ENCODE measurements at regions not wholly inside any gene's neighbourhood (a gene's known extent, or its start where the extent isn't known, plus 50 kb on each side); places are given as distances from the start of the nearest gene placed in this dataset.

DNA sequence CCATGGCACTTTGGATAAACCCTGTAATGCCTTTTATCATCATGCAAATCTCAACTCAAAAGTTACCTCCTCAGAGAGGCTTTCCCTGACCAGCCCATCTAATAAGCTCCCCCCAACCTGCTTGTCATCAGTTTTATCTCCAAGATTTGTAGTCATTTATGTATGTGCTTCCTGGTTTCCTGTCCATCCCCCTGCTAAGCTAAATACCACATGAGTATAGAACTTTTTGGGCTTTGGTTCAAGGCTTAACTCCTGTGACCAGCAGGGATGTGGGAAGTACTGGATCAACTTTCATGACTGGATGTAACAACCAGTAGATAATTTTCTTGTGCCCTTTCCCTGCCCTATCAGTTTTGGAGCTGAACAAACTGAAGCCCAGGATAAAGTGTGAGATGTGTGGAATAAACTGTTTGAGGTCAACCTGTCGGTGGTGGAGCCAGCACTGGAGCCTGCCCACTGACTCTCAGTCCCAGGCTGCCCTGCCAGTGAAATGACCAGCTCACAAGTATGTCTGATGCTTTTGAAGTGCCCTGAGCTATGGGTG lies 148.6 kb downstream of the CYP26A1 start:
- H3K9me3 Mint-ChIP-seq = no peaks in the 10 kb centered on the region
- no peak overlapping the region for H3K4me3 Mint-ChIP-seq
- H3K4me1 Mint-ChIP-seq = no peaks in the 10 kb centered on the region
- no peak for TF ChIP-seq CTCF (IDR thresholded peaks at IDR 0.05)
- DNase-seq = no peak
- H3K36me3 Mint-ChIP-seq (ENCODE audit: low read depth) = no peaks in the 10 kb centered on the region
- H3K27me3 Mint-ChIP-seq = peaks cover 2% of the 10 kb centered on the region
- CTCF ChIA-PET = no interaction called here
- H3K27ac Mint-ChIP-seq = no peak overlapping the region
- POLR2A ChIA-PET = no interaction called here
- intact Hi-C loops (cut with micrococcal nuclease) = no loop called here
- no peak for ATAC-seq (ENCODE audit: low read depth)

GRCh38 chr10:93222876-93223275 lies 149.2 kb downstream of the CYP26A1 start:
- TF ChIP-seq CTCF (IDR thresholded peaks at IDR 0.05) = no peak
- DNase-seq (no peak), ATAC-seq (ENCODE audit: low read depth) (no peak)
- Mint-ChIP-seq H3K27ac (no peak overlapping the region), H3K36me3 (ENCODE audit: low read depth) (no peaks in the 10 kb centered on the region), H3K4me3 (no peak overlapping the region), H3K27me3 (peaks cover 2% of the 10 kb centered on the region), H3K9me3 (no peaks in the 10 kb centered on the region), H3K4me1 (no peaks in the 10 kb centered on the region)
- intact Hi-C loops (cut with micrococcal nuclease) = no loop called here
- ChIA-PET POLR2A (no interaction called here), CTCF (no interaction called here)

GRCh38 chr10:93223336-93223735 lies 149.6 kb downstream of the CYP26A1 start:
- no peak for TF ChIP-seq CTCF (IDR thresholded peaks at IDR 0.05)
- POLR2A ChIA-PET = no interaction called here
- H3K4me1 Mint-ChIP-seq = no peaks in the 10 kb centered on the region
- intact Hi-C loops (cut with micrococcal nuclease) = no loop called here
- no peaks in the 10 kb centered on the region for H3K36me3 Mint-ChIP-seq (ENCODE audit: low read depth)
- no peak overlapping the region for H3K4me3 Mint-ChIP-seq
- CTCF ChIA-PET = no interaction called here
- ATAC-seq (ENCODE audit: low read depth) (no peak), DNase-seq (no peak)
- H3K27ac Mint-ChIP-seq = no peak overlapping the region
- peaks cover 2% of the 10 kb centered on the region for H3K27me3 Mint-ChIP-seq
- no peaks in the 10 kb centered on the region for H3K9me3 Mint-ChIP-seq

DNA sequence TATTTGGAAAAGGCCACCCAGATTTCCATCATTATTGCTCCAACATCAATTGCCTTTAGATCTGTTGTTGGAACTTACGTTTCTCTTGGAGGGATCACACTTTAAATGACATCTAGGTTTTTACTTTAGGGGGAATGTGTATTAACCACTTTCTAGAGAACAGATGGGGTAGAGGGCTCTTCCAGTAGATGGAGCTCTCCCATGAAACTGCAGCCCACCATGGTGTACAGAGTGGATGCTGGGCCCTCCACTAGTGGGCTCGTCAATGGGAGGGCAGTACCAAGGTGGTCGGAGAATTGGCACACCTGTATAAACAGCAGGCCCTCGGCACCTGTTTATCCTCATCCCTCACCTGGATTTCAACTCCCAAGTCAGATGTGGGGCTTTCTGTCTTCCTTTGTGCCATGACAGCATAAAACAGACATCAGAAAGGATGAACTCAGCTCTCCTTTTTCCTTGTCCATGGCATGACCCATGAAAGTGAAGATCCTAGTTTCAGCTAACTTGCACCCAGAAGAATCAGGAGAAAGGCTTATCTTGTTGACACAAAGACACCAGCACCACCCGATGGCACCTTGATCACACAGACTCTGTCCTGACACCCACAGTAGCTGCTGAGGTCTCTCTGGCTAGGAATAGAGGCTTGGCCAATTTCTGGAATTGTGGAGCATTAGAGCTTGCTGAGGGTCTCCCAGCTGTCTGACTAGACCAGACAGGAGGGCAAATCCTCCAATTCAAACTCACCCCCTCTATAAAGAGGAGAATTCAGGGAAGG lies 150.5 kb downstream of the CYP26A1 start:
- TF ChIP-seq CTCF (IDR thresholded peaks at IDR 0.05) = no peak
- ATAC-seq (ENCODE audit: low read depth) = no peak
- CTCF ChIA-PET = no interaction called here
- no peak for DNase-seq
- Mint-ChIP-seq H3K27me3 (peaks cover 2% of the 10 kb centered on the region), H3K36me3 (ENCODE audit: low read depth) (no peaks in the 10 kb centered on the region), H3K9me3 (no peaks in the 10 kb centered on the region), H3K27ac (no peak overlapping the region), H3K4me3 (no peak overlapping the region), H3K4me1 (no peaks in the 10 kb centered on the region)
- intact Hi-C loops (cut with micrococcal nuclease) = no loop called here
- POLR2A ChIA-PET = no interaction called here

- no peak for TF ChIP-seq CTCF (IDR thresholded peaks at IDR 0.05)
- Mint-ChIP-seq H3K27ac (no peak overlapping the region), H3K36me3 (ENCODE audit: low read depth) (no peaks in the 10 kb centered on the region), H3K4me3 (no peak overlapping the region), H3K9me3 (no peaks in the 10 kb centered on the region), H3K4me1 (no peaks in the 10 kb centered on the region), H3K27me3 (peaks cover 2% of the 10 kb centered on the region)
- ATAC-seq (ENCODE audit: low read depth) = no peak
- ChIA-PET POLR2A (no interaction called here), CTCF (no interaction called here)
- no peak for DNase-seq
- intact Hi-C loops (cut with micrococcal nuclease) = no loop called here
Observed at GRCh38 chr10:93225938-93226337, 152.2 kb downstream of the CYP26A1 start.
